ENCODE measurements at regions not wholly inside any gene's neighbourhood (a gene's known extent, or its start where the extent isn't known, plus 50 kb on each side); places are given as distances from the start of the nearest gene placed in this dataset.
A peak's percentile ranks its signal among the peaks of the same experiment; 100 is the strongest.

- DNase-seq: no peak
These were observed 91.2 kb upstream of the TNRC6C start for GRCh38 chr17:77867308-77867781.

- DNase-seq: no peak
These were observed 90.4 kb upstream of the TNRC6C start for GRCh38 chr17:77867976-77868713.

DNA sequence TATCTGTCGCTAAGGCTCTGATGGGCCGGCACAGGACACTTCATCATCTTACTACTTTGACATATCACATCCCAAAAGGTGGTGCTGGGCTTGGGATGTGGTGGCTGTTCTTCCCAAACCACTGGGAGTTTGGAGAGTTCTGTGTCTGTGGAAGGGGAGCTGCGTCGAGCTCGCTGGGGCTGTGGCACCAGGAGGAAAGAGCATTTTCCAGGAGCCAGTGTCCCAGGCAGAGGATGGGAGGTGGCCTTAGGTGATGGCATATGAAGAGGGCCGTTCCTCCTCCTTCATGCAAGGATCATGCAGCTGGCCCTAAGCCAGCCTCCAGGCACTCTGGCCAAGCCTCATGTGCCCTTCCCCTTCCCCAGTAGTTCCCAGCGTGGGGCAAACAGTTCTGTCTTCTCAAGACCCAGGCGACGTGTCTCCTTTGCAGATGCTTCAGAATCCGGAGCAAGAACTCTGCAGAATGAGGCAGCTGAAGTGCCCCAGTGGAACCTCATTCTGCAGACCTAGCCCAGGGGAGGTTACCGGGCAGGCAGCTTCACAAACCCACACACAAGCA lies 89.4 kb upstream of the TNRC6C start:
- DNase-seq: no peak

DNA sequence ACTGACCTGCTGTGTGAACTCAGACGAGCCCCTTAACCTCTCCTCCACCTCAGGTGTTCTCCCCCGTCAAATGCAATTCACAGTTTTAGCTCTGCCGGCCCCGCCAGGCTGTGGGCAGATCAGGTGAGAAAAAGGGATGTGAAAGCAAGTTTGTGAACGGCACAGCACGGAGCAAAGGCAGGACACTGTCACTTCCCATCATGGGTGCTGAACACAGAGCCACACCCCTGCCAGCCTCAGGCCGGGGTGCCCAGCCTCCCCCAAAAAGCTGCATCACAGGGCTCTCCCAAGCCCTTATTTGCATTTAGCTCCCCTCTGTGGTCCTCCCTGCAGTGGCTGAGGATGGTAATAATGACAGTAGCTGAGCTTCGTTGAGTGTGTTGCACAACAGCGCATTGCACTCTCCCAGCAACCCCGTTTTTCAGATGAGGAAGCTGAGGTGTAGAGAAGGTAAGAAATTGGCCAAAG lies 88.8 kb upstream of the TNRC6C start:
- DNase-seq: no peak

GRCh38 chr17:77872199-77872598 lies 86.3 kb upstream of the TNRC6C start:
- no peak for DNase-seq

GRCh38 chr17:77872714-77873499 lies 85.6 kb upstream of the TNRC6C start:
- DNase-seq: no peak

GRCh38 chr17:77873500-77874302 lies 84.8 kb upstream of the TNRC6C start:
- DNase-seq: no peak

DNA sequence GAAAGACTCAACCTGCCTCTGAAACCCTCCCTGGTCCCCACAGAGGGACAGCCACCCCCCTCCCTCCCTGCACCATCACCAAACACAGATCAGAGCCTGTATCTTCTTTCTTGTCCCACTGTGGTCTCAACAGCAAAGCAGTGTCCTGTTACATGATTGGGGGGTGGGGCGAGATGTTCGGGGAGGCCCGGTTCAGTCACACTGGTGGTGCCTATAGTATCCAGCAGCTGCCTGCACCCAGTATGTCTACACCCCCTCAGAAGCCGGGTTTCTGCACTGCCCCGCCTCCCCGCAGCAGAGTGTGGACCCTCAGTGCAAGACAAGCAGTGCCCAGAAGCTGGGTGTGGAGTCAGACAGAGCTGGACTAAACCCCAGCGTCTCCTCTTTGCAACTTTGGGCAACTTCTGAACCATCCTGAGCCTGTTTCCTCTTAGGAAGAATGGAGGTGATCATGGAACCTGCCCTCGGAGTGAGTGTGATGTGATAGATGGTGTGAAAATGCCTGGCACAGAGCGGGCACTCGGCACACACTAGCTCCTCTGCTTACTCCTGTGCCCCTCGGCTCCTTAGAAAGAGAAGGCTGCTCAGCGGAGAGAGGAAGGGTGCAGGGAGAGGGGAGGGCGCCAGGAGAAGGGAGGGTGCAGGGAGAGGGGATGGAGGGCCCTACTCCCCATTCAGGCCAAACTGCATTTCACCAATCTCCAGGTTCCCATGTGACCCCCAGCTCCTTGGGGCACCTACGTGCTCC lies 84.0 kb upstream of the TNRC6C start:
- no peak for DNase-seq

- DNase-seq: no peak
These were observed 83.3 kb upstream of the TNRC6C start for GRCh38 chr17:77875051-77875780.

- DNase-seq: no peak
These were observed 82.5 kb upstream of the TNRC6C start for GRCh38 chr17:77875881-77876509.

DNA sequence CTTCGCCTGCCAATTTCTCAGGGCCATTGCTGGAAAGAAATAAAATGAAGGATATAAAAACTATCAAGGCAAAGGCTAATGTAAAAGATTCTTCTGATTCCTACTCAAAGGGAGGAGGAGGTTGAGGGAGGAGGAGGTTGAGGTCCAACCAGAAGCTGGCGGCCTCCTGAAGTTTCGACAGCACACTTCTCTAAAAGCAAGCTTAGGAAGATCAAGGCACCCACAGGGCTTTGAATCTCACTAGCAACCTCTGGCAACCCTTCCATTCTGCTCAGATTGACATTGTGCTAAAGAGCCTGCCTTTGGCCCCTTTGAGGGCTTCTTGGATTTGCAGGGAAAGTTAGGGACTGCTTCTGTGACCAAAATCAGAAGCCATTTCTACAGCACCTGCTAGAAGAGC lies 81.5 kb upstream of the TNRC6C start:
- DNase-seq: no peak

DNA sequence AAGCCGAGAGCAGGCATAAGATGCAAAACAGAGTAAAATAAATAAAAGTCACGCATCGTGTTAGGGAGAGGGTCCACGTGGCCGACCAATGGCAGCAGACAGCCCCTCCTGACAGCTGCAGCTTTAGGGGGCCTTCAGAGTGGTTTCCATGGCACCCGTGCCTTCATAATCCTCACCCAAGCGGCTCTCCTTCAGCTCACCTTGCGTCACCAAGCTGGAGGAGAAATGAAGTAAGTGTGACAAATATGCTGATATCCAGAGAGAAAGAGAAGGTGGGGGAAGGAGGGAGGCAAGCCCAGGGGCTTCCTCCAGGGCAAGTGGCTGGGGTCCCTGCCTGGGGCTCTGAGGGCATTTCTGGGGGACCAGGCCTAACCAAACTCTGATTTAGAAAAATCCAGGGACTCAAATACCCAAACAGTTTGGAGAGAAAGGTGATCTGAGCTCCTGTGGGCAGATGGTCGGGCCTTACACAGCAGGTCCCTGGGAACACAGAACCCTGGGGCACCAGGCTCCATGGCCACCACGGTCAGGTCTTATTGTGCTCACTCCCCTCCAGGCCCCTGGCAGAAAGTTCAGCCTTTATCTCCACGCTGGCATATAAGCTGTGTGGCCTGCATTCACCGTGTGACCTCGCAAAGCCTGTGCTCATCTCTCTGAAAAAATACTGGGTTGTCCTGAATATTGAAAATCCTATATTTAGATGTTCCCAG lies 80.7 kb upstream of the TNRC6C start:
- DNase-seq: no peak

- no peak for DNase-seq
These were observed 79.1 kb upstream of the TNRC6C start for GRCh38 chr17:77879226-77879895.

DNA sequence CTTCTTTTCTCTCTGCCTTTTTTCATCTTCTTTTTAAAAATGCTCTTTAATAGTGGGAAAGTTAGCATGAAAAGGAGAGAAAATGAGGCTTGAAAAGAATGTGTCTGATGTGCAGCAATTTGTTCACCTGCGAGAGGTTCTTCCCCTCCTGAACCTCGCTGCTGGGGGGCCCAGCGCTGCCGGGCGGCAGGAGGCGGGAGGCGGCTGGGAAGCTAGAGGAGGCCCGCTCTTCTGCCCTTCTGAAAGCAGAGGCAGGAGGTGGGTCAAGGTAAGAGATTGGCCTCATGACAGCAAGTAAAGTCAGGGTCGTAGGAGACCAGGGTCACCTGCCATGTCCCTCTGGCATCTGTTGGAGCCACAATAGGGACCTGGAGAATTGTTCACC lies 78.6 kb upstream of the TNRC6C start:
- DNase-seq: no peak

DNA sequence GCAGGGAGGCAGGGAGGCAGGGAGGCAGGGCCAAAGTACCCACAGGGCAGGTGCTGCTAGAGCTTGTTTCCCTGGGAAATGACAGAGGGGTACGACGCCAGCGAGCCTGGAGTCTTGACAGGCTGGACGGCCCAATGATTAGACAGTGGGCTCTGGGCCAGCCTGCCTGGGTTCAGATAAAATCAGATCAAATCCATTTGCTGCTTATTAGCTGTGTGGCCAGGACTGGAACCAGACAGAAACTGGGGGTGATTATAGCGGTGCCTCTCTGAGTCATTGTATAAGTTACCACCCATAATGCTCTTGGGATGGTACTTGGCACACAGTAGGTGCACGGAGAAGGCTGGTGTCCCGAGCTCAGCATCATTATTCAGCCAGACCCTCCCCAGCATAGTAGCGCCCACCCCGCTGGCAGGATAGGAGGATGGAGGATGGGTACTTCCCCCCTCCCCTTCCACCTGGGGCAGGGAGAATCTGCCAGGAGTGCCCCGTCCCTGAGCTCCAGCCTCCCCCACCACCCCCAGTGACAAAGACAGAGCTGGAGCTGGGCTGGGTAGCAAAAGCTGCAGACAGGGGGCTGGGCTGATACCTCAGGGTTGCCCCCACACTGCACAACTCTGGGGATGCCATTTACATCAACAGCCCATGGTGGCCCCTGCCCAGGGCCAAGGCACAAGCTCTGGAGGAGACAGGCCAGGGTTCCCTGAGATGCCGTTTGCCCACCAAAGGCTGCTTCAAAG lies 77.6 kb upstream of the TNRC6C start:
- no peak for DNase-seq

- peak; percentile 44 for DNase-seq
These were observed 77.0 kb upstream of the TNRC6C start for GRCh38 chr17:77881545-77881944.

DNA sequence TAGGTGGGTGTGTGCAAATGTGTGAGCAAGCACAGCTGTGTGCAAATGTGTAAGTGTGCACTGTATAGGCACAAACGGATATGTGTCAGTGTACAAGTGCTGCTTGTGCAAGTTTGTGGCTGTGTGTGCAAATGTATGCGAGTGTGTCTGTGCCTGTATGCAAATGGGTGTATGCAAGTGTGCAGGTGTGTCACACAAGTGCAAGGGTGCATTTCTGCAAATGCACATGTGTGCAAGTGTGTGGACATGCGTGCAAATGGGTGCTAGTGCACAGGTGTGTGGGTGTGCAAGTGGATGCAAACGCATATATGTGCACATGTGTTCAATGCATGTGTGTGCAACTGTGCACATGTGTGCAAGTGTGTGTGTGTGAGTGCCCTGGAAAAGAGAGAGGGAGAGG lies 76.5 kb upstream of the TNRC6C start:
- DNase-seq: no peak

DNA sequence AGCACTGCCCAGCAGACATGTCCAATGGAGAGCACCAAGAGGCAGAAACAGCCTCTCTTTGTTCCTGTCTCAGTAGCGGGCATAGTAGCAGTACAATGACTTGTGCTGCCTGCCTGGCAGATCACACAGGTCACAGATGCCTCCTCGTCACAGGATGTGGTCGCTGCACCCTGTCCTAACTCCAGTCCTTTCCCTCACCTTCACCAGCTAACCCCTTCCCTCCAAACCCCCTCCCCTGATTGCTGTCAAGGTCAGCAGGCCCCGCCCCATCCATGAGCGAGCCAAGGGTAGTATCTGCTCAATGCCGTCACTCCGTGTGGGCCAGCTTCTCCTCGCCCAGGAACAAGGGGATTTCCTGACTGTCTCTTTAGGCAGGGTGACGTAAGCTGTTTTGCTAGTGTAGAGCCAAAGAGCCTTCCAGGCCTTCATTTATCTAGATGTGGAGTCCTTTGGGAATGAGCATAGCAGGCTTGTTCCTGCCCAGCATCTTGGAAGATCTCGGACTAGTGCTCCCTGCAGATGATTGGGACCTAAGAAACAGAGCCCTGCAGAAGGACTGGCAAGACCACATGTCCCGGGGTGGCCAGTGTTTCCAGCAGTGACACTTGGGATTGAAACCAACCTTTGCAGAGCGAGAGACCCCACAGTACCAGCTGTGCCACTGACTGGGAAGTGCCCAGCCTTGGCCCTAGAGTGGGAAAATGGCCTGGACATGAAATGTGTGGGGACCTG lies 75.9 kb upstream of the TNRC6C start:
- peak; percentile 49 for DNase-seq
